ENCODE measurements at regions not wholly inside any gene's neighbourhood (a gene's known extent, or its start where the extent isn't known, plus 50 kb on each side); places are given as distances from the start of the nearest gene placed in this dataset.

GRCh38 chr19:23065306-23065705, 51.5 kb upstream of the ZNF730 start:
- Mint-ChIP-seq H3K4me1 (no peaks in the 10 kb centered on the region), H3K36me3 (ENCODE audit: low read depth) (no peaks in the 10 kb centered on the region), H3K27ac (no peak overlapping the region), H3K27me3 (ENCODE audit: low read depth, poor library complexity) (peaks cover 4% of the 10 kb centered on the region), H3K4me3 (no peak overlapping the region), H3K9me3 (peaks cover 89% of the 10 kb centered on the region)
- DNase-seq = no peak
- no peak for TF ChIP-seq CTCF (IDR thresholded peaks at IDR 0.05)

GRCh38 chr19:23062921-23063320, 53.9 kb upstream of the ZNF730 start:
- Mint-ChIP-seq H3K36me3 (ENCODE audit: low read depth) (no peaks in the 10 kb centered on the region), H3K4me3 (no peak overlapping the region), H3K9me3 (peaks cover 87% of the 10 kb centered on the region), H3K27me3 (ENCODE audit: low read depth, poor library complexity) (no peaks in the 10 kb centered on the region), H3K27ac (no peak overlapping the region), H3K4me1 (no peaks in the 10 kb centered on the region)
- TF ChIP-seq CTCF (IDR thresholded peaks at IDR 0.05) = no peak
- no peak for DNase-seq

- Mint-ChIP-seq H3K4me3 (no peak overlapping the region), H3K27ac (no peak overlapping the region), H3K27me3 (ENCODE audit: low read depth, poor library complexity) (no peaks in the 10 kb centered on the region), H3K4me1 (no peaks in the 10 kb centered on the region), H3K9me3 (peaks cover 84% of the 10 kb centered on the region), H3K36me3 (ENCODE audit: low read depth) (no peaks in the 10 kb centered on the region)
- no peak for TF ChIP-seq CTCF (IDR thresholded peaks at IDR 0.05)
- no peak for DNase-seq
Observed at GRCh38 chr19:23060016-23060415, 56.8 kb upstream of the ZNF730 start.

GRCh38 chr19:23056516-23056915, 53.5 kb upstream of the ZNF728 start:
- no peak overlapping the region for H3K4me3 Mint-ChIP-seq
- H3K27me3 Mint-ChIP-seq (ENCODE audit: low read depth, poor library complexity) = no peaks in the 10 kb centered on the region
- no peak overlapping the region for H3K27ac Mint-ChIP-seq
- no peak for DNase-seq
- no peaks in the 10 kb centered on the region for H3K36me3 Mint-ChIP-seq (ENCODE audit: low read depth)
- H3K4me1 Mint-ChIP-seq = no peaks in the 10 kb centered on the region
- peaks cover 89% of the 10 kb centered on the region for H3K9me3 Mint-ChIP-seq
- TF ChIP-seq CTCF (IDR thresholded peaks at IDR 0.05) = no peak

GRCh38 chr19:23055946-23056345, 53.0 kb upstream of the ZNF728 start:
- no peaks in the 10 kb centered on the region for H3K4me1 Mint-ChIP-seq

More at GRCh38 chr19:23055946-23056345, 53.0 kb upstream of the ZNF728 start:
- Mint-ChIP-seq H3K4me3 (no peak overlapping the region), H3K27me3 (ENCODE audit: low read depth, poor library complexity) (no peaks in the 10 kb centered on the region), H3K9me3 (peaks cover 89% of the 10 kb centered on the region), H3K27ac (no peak overlapping the region), H3K36me3 (ENCODE audit: low read depth) (no peaks in the 10 kb centered on the region)
- DNase-seq = no peak
- TF ChIP-seq CTCF (IDR thresholded peaks at IDR 0.05) = no peak

Measured in nephron progenitor cell (in vitro differentiated cells).